Erythroblast (primary cell): ENCODE measurements at regions not wholly inside any gene's neighbourhood (a gene's known extent, or its start where the extent isn't known, plus 50 kb on each side); places are given as distances from the start of the nearest gene placed in this dataset.

ENCODE experiments used
- GATA1 ChIP-seq: IDR thresholded peaks from 2 replicates; pipeline ENCODE4 v1.6.1; 2011; ENCODE audit warnings: low read depth, mild to moderate bottlenecking, control low read depth, low read length, moderate library complexity
- POLR2A ChIP-seq: IDR thresholded peaks from 2 replicates; pipeline ENCODE4 v1.6.1; 2011; ENCODE audit warnings: mild to moderate bottlenecking, low read length

- no peak for TF ChIP-seq POLR2A
- no peak for TF ChIP-seq GATA1
Observed at GRCh38 chr7:21300692-21301091, 127.2 kb upstream of the SP4 start.
